ENCODE measurements at regions not wholly inside any gene's neighbourhood (a gene's known extent, or its start where the extent isn't known, plus 50 kb on each side); places are given as distances from the start of the nearest gene placed in this dataset.

GRCh38 chr1:108059945-108060344 is 95.0 kb upstream of the VAV3 start:
- TF ChIP-seq POLR2AphosphoS5 (IDR thresholded peaks at IDR 0.05) (no peak), CTCF (IDR thresholded peaks at IDR 0.05) (no peak), EP300 (IDR thresholded peaks at IDR 0.05) (no peak)
